H1 (cell line): ENCODE measurements at regions not wholly inside any gene's neighbourhood (a gene's known extent, or its start where the extent isn't known, plus 50 kb on each side); places are given as distances from the start of the nearest gene placed in this dataset.

Experiments
- CTCF ChIA-PET: fragments of 300-600 bp; sonication (Branson Sonifier 250); formaldehyde crosslinking; loops from one replicate; lab custom pipeline; 2021; ENCODE audit not compliant: partially characterized antibody; lab: Charles Lee
- POLR2A ChIA-PET: fragments of 300-600 bp; sonication (Branson Sonifier 250); formaldehyde crosslinking; loops from one replicate; lab custom pipeline; 2021; ENCODE audit warnings: inconsistent platforms; ENCODE audit not compliant: partially characterized antibody; lab: Charles Lee
- DNase-seq, 2 experiments: peaks; one replicate each; pipeline versions ENCODE4 v3.0.0 to v3.0.0-alpha.2; 2010 to 2022; ENCODE audit warnings: low spot score in 2 of 2, low read depth in 1 of 2, mixed read lengths in 1 of 2
- FAIRE-seq: peaks from 2 replicates; lab custom pipeline; 2011; peaks lifted over from hg19 to GRCh38; lab: Jason Lieb, UNC
- H2AFZ ChIP-seq: 2 replicates; pipeline ENCODE4 v1.8.1; 2012; ENCODE audit warnings: low read length, inconsistent platforms
- H2AK5ac ChIP-seq: 2 replicates; pipeline ENCODE4 v1.6.1; 2013; ENCODE audit warnings: low read depth, low read length
- H2BK120ac ChIP-seq: replicated peaks from 2 replicates; pipeline ENCODE3; 2013; ENCODE audit warnings: low read depth, low read length, inconsistent platforms
- H2BK12ac ChIP-seq: 2 replicates; pipeline ENCODE4 v1.6.1; 2013; ENCODE audit warnings: low read depth, low read length
- H2BK15ac ChIP-seq: 2 replicates; pipeline ENCODE4 v1.6.1; 2013; ENCODE audit warnings: low read length
- H2BK20ac ChIP-seq: 2 replicates; pipeline ENCODE4 v1.6.1; 2013; ENCODE audit warnings: low read length
- H2BK5ac ChIP-seq: 2 replicates; pipeline ENCODE4 v1.6.1; 2013; ENCODE audit warnings: low read depth, low read length
- H3K14ac ChIP-seq: 2 replicates; pipeline ENCODE4 v1.6.1; 2013; ENCODE audit warnings: inconsistent platforms; ENCODE audit not compliant: insufficient read length
- H3K18ac ChIP-seq: 2 replicates; pipeline ENCODE4 v1.6.1; 2013; ENCODE audit warnings: low read length; ENCODE audit errors: extremely low read depth
- H3K23ac ChIP-seq: 2 replicates; pipeline ENCODE4 v1.6.1; 2013; ENCODE audit warnings: inconsistent platforms; ENCODE audit not compliant: insufficient read length
- H3K23me2 ChIP-seq: 2 replicates; pipeline ENCODE4 v1.6.1; 2013; ENCODE audit warnings: low read depth, low read length
- H3K27ac ChIP-seq: 2 replicates; pipeline ENCODE4 v1.6.1; 2011; ENCODE audit warnings: low read depth, low read length, inconsistent platforms
- H3K27me3 ChIP-seq, 4 experiments: replicated peaks in 1 of 4; 1 replicate in 1 of 4; 2 replicates in 3 of 4; pipeline versions ENCODE4 v1.6.1 to v1.8.1; 2011 to 2013; ENCODE audit warnings: low read length in 3 of 4, mild to moderate bottlenecking in 3 of 4, inconsistent platforms in 2 of 4, mixed read lengths in 2 of 4, moderate library complexity in 1 of 4; ENCODE audit not compliant: control insufficient read depth in 3 of 4, insufficient read depth in 3 of 4; ENCODE audit errors: extremely low read depth in 1 of 4
- H3K36me3 ChIP-seq, 4 experiments: 2 replicates each; pipeline versions ENCODE4 v1.6.1 to v1.8.1; 2011 to 2013; ENCODE audit warnings: mild to moderate bottlenecking in 4 of 4, low read length in 3 of 4, moderate library complexity in 2 of 4, control low read depth in 1 of 4, inconsistent platforms in 1 of 4; ENCODE audit not compliant: insufficient read depth in 4 of 4, control insufficient read depth in 2 of 4
- H3K4ac ChIP-seq: replicated peaks from 2 replicates; pipeline ENCODE3; 2013; ENCODE audit warnings: low read length, low read depth, mixed read lengths, inconsistent platforms; ENCODE audit not compliant: insufficient read length
- H3K4me1 ChIP-seq, 4 experiments: replicated peaks in 1 of 4; 1 replicate in 1 of 4; 2 replicates in 3 of 4; pipeline versions ENCODE4 v1.6.1 to v1.8.1; 2011 to 2013; ENCODE audit warnings: low read length in 3 of 4, inconsistent platforms in 2 of 4, mixed read lengths in 1 of 4; ENCODE audit not compliant: insufficient read depth in 4 of 4, control insufficient read depth in 3 of 4
- H3K4me2 ChIP-seq, 2 experiments: 2 replicates each; pipeline versions ENCODE4 v1.6.1 to v1.8.1; 2011 to 2013; ENCODE audit warnings: low read depth in 2 of 2, low read length in 2 of 2, control low read depth in 1 of 2, inconsistent platforms in 1 of 2, mild to moderate bottlenecking in 1 of 2; ENCODE audit not compliant: insufficient read depth in 1 of 2
- H3K4me3 ChIP-seq, 4 experiments: fragments of 200-600, 300-600 bp in 1 of 4; sonication (generic), shearing (Covaris generic), sonication (Bioruptor Twin) in 1 of 4; 2 replicates each; pipeline versions ENCODE4 v1.5.1 to v1.8.1; 2011 to 2016; ENCODE audit warnings: low read length in 4 of 4, low read depth in 3 of 4, control low read depth in 2 of 4, inconsistent platforms in 2 of 4, mild to moderate bottlenecking in 2 of 4, mixed read lengths in 1 of 4, moderate library complexity in 1 of 4; ENCODE audit not compliant: insufficient read depth in 2 of 4; ENCODE audit errors: extremely low read depth in 1 of 4
- H3K56ac ChIP-seq: replicated peaks from 2 replicates; pipeline ENCODE3; 2013; ENCODE audit warnings: low read depth, mild to moderate bottlenecking, mixed read lengths, low read length, inconsistent platforms; ENCODE audit not compliant: insufficient read length
- H3K79me1 ChIP-seq: 2 replicates; pipeline ENCODE4 v1.6.1; 2013; ENCODE audit warnings: low read depth, low read length, control low read depth
- H3K79me2 ChIP-seq, 2 experiments: 2 replicates each; pipeline versions ENCODE4 v1.6.1 to v1.8.1; 2012 to 2013; ENCODE audit warnings: low read length in 2 of 2, mild to moderate bottlenecking in 2 of 2, inconsistent platforms in 1 of 2; ENCODE audit not compliant: insufficient read depth in 2 of 2, control insufficient read depth in 1 of 2
- H3K9ac ChIP-seq, 4 experiments: replicated peaks in 1 of 4; 1 replicate in 1 of 4; 2 replicates in 3 of 4; pipeline versions ENCODE4 v1.6.1 to v1.8.1; 2011 to 2013; ENCODE audit warnings: low read depth in 3 of 4, low read length in 3 of 4, control low read depth in 2 of 4, mild to moderate bottlenecking in 2 of 4, moderate library complexity in 2 of 4, inconsistent platforms in 1 of 4; ENCODE audit errors: extremely low read depth in 1 of 4
- H3K9me3 ChIP-seq, 2 experiments: 2 replicates each; pipeline versions ENCODE4 v1.6.1 to v1.8.1; 2012 to 2013; ENCODE audit warnings: mild to moderate bottlenecking in 2 of 2, moderate library complexity in 2 of 2, control low read depth in 1 of 2, inconsistent platforms in 1 of 2, low read depth in 1 of 2, low read length in 1 of 2, mixed read lengths in 1 of 2; ENCODE audit not compliant: insufficient read depth in 2 of 2
- H4K20me1 ChIP-seq, 2 experiments: replicated peaks in 1 of 2; 2 replicates each; pipeline versions ENCODE3 to v1.8.1; 2011 to 2013; ENCODE audit warnings: inconsistent platforms in 2 of 2, low read length in 2 of 2, mild to moderate bottlenecking in 1 of 2; ENCODE audit not compliant: insufficient read depth in 2 of 2, control insufficient read depth in 1 of 2
- H4K5ac ChIP-seq: 2 replicates; pipeline ENCODE4 v1.6.1; 2013; ENCODE audit warnings: low read length, low read depth, mixed read lengths, inconsistent platforms; ENCODE audit not compliant: insufficient read length
- H4K8ac ChIP-seq: 2 replicates; pipeline ENCODE4 v1.8.0; 2013; ENCODE audit warnings: mild to moderate bottlenecking, moderate library complexity, low read length, inconsistent platforms; ENCODE audit not compliant: insufficient read depth; ENCODE audit errors: extremely low read depth
- H4K91ac ChIP-seq: replicated peaks from 2 replicates; pipeline ENCODE3; 2013; ENCODE audit warnings: low read length, mixed read lengths, inconsistent platforms; ENCODE audit not compliant: insufficient read length
- CEBPB ChIP-seq: IDR thresholded peaks from 2 replicates; pipeline ENCODE4 v1.6.1; 2012; ENCODE audit warnings: low read depth, low read length
- CHD2 ChIP-seq: IDR thresholded peaks from 2 replicates; pipeline ENCODE4 v1.6.1; 2012; ENCODE audit warnings: low read length, improper control_type of control experiment
- GABPA ChIP-seq: IDR thresholded peaks from 2 replicates; pipeline ENCODE4 v1.6.1; 2011; ENCODE audit warnings: mild to moderate bottlenecking, low read length, moderate library complexity, borderline replicate concordance; ENCODE audit not compliant: insufficient read depth
- HDAC6 ChIP-seq: IDR thresholded peaks from one replicate; pipeline ENCODE4 v1.7.1; 2012; ENCODE audit warnings: low read depth, mild to moderate bottlenecking, inconsistent platforms, low read length, moderate library complexity
- JUN ChIP-seq: IDR thresholded peaks from 2 replicates; pipeline ENCODE4 v1.6.1; 2011; ENCODE audit warnings: low read depth, mild to moderate bottlenecking, improper control_type of control experiment, low read length
- KDM5A ChIP-seq: fragments of 200-600 bp; IDR thresholded peaks from 2 replicates; pipeline ENCODE4 v1.7.1; 2012; ENCODE audit warnings: mild to moderate bottlenecking, low read length, inconsistent platforms, mixed read lengths
- POLR2AphosphoS5 ChIP-seq: IDR thresholded peaks from 2 replicates; pipeline ENCODE4 v1.6.1; 2011; ENCODE audit warnings: low read depth, low read length
- RBBP5 ChIP-seq: IDR thresholded peaks from 2 replicates; pipeline ENCODE4 v1.7.1; 2012; ENCODE audit warnings: low read depth, mild to moderate bottlenecking, inconsistent platforms, low read length, moderate library complexity, borderline replicate concordance
- RFX5 ChIP-seq: IDR thresholded peaks from 2 replicates; pipeline ENCODE4 v1.6.1; 2011; ENCODE audit warnings: low read depth, low read length, improper control_type of control experiment, borderline replicate concordance
- RNF2 ChIP-seq: fragments of 200-900, 300-1000 bp; sonication (generic); IDR thresholded peaks from 2 replicates; pipeline ENCODE4 v1.7.1; 2016; ENCODE audit warnings: borderline replicate concordance, low read depth, mild to moderate bottlenecking, antibody characterized with exemption, low read length; ENCODE audit not compliant: poor library complexity, severe bottlenecking; ENCODE audit errors: missing control alignments
- SAP30 ChIP-seq: fragments of 300-600 bp; sonication (generic); IDR thresholded peaks from 2 replicates; pipeline ENCODE4 v1.7.1; 2012; ENCODE audit warnings: low read length, moderate library complexity, mild to moderate bottlenecking, inconsistent platforms; ENCODE audit not compliant: insufficient read depth, insufficient replicate concordance
- SIRT6 ChIP-seq: IDR thresholded peaks from one replicate; pipeline ENCODE4 v1.7.1; 2012; ENCODE audit warnings: low read length, inconsistent platforms
- SP4 ChIP-seq: IDR thresholded peaks from 2 replicates; pipeline ENCODE4 v1.6.1; 2012; ENCODE audit warnings: low read length, inconsistent platforms
- TBP ChIP-seq: IDR thresholded peaks from 2 replicates; pipeline ENCODE4 v1.6.1; 2011; ENCODE audit warnings: low read depth, low read length, improper control_type of control experiment
- WGBS, 2 experiments: shearing (Covaris generic) in 1 of 2; methylation state at CpG; one replicate each; pipeline versions ENCODE4 v1.1.6 to v1.1.7; 2013 to 2015; ENCODE audit warnings: low lambda C conversion rate in 2 of 2, mixed read lengths in 2 of 2, inconsistent platforms in 1 of 2, low coverage in 1 of 2, missing lambda C conversion rate in 1 of 2; ENCODE audit not compliant: insufficient replicate concordance in 2 of 2, insufficient coverage in 1 of 2, insufficient read length in 1 of 2; ENCODE audit errors: extremely low coverage in 1 of 2, missing lambda C conversion rate in 1 of 2; 5-methylcytosine and 5-hydroxymethylcytosine counted together

DNA sequence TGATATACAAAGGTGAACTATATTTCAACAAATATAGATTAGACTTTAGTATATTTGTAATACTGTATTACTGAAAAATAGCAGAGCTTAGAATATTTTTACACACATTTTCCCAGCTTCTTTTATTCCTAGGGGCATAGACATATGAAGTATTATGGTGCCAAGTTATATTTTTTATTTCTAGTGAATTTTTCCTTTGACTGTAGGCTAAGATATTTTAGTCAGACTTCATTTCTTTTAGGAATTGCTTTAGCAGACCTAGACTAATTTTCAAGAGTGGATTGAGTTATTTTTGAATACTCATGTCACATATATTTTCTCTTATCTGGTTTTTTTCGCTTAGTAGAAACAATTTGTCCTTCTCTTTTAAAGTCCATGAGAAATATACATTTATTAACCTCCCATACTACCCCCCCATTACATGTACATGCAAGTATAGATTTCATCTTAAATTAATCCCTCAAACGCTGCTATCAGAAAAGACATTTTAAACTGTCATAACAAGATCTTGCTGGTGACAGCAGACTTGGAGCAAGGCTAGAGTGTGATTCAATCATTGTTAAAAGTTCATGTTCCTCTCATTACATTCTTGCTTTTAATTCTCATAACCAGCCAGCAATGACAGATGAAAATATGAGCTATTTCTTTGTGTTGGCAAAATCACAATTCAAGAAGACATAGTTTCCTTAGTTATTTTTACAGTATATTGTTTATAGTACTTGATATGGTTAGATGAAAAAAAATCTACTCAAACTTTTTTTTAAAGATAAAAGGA lies 456.1 kb downstream of the AEBP2 start:
- no peak overlapping the region for H2BK12ac ChIP-seq
- H4K20me1 ChIP-seq: no peaks in the 10 kb centered on the region
- H3K9ac ChIP-seq: no peak overlapping the region
- WGBS, 2 experiments: 93% methylated on average over 2 of the region's 2 CpGs; no CpG with 5 or more reads in 1 of the 2 experiments
- DNase-seq (no peak), FAIRE-seq (no peak)
- H3K4me3 ChIP-seq: no peak overlapping the region
- no peak overlapping the region for H4K8ac ChIP-seq
- no peaks in the 10 kb centered on the region; the same call in 1 of the 2 replicates for H3K23me2 ChIP-seq
- no peak overlapping the region for H3K27ac ChIP-seq
- H2AK5ac ChIP-seq: no peak overlapping the region
- H4K5ac ChIP-seq: no peak overlapping the region
- no peak overlapping the region for H3K14ac ChIP-seq
- no peaks in the 10 kb centered on the region; a peak in 1 of 4 replicates for H3K9me3 ChIP-seq
- POLR2A ChIA-PET: no interaction called here
- H2BK20ac ChIP-seq: no peak overlapping the region
- no peaks in the 10 kb centered on the region for H3K27me3 ChIP-seq
- no peak overlapping the region for H2AFZ ChIP-seq
- no peak overlapping the region for H3K4ac ChIP-seq
- no peak overlapping the region for H3K4me2 ChIP-seq
- H3K4me1 ChIP-seq: no peaks in the 10 kb centered on the region
- H2BK15ac ChIP-seq: no peak overlapping the region
- no peaks in the 10 kb centered on the region for H3K79me1 ChIP-seq
- H2BK120ac ChIP-seq: no peak overlapping the region
- no peaks in the 10 kb centered on the region for H3K79me2 ChIP-seq
- no peak overlapping the region for H3K18ac ChIP-seq
- CTCF ChIA-PET: interaction anchor here (0.7 to 1.6 kb wide), 3 partner anchors 7 to 121 kb away, joined by 3 read pairs; no protein-coding TSS in a partner anchor
- H3K23ac ChIP-seq: no peak overlapping the region
- H2BK5ac ChIP-seq: no peak overlapping the region
- H4K91ac ChIP-seq: no peak overlapping the region
- H3K56ac ChIP-seq: no peak overlapping the region
- no peaks in the 10 kb centered on the region for H3K36me3 ChIP-seq
- TF ChIP-seq HDAC6 (no peak), KDM5A (no peak), RBBP5 (no peak), POLR2AphosphoS5 (no peak), GABPA (no peak), CEBPB (no peak), CHD2 (no peak), RFX5 (no peak), SAP30 (no peak), RNF2 (no peak), JUN (no peak), SIRT6 (no peak), SP4 (no peak), TBP (no peak)
